ENCODE measurements at regions not wholly inside any gene's neighbourhood (a gene's known extent, or its start where the extent isn't known, plus 50 kb on each side); places are given as distances from the start of the nearest gene placed in this dataset.

- TF ChIP-seq CTCF (IDR thresholded peaks at IDR 0.05; ENCODE audit: insufficient read depth, low read length, poor library complexity, severe bottlenecking) (no peak), EZH2phosphoT487 (conservative IDR thresholded peaks at IDR 0.05; ENCODE audit: low read length) (no peak)
Observed at GRCh38 chr11:98729118-98729517, 291.6 kb upstream of the CNTN5 start.
